ENCODE measurements at regions not wholly inside any gene's neighbourhood (a gene's known extent, or its start where the extent isn't known, plus 50 kb on each side); places are given as distances from the start of the nearest gene placed in this dataset.

DNA sequence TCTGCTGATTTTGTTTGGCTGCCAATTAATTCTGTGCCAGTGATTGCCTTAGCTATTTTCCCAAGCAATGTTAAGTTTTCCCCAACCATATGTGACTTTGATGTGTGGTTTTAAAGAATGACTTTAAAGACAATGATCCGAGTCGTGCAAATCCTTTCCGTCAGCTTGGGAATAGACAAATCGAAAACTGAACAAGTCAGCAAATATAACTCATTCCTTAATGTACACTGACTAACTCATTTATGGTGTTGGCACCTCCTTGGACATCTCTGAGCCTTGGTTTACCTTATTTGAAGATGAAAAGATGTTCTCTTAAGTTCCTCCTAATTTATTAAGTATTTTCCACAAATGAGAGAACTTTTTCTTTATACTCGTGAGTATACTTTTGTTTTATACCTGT is 249.4 kb upstream of the SLCO3A1 start:
- TF ChIP-seq POLR2AphosphoS5 (IDR thresholded peaks at IDR 0.05) (no peak), POLR2A (IDR thresholded peaks at IDR 0.05) (no peak)
